ENCODE measurements at regions not wholly inside any gene's neighbourhood (a gene's known extent, or its start where the extent isn't known, plus 50 kb on each side); places are given as distances from the start of the nearest gene placed in this dataset.

DNA sequence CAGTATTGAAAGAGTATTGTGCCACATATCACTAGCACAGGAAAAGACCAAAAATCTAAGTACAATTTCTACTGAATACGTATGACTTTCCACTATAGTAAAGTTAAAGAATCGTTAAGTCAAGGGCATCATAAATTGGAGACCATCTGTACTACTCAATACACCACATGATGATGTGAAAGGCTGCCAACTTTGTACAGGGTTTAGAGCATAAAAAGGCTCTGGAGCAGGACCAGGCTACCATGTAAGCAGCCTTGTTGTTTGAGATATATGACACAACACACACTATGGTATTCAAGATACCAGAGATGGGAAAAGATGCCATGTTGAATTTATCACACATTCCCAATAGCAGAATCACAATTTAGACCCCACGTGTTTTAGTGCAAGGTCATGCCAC, 294.9 kb upstream of the TRPC5 start:
- FAIRE-seq (no peak), DNase-seq (ENCODE audit: insufficient read length, low spot score) (no peak)
- no peak for TF ChIP-seq CTCF (IDR thresholded peaks at IDR 0.05; ENCODE audit: insufficient read depth, missing control alignments)

DNA sequence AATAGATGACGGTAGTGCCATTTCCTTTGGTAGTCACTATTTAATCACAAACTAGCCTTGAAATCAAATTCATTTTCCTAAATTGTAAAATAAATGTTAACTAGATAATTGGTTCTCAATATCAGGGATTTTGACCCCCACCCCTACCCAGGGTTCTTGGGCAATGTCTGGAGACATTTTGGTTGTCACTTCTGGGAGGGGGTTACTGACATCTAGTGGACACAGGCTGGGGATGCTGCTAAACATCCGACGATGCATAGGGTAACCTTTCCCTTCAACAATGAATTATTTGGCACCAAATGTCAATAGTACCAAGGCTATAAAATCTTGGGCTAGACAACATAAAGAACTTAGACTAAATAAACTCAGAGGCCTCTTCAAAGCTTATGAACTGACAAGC, 285.8 kb upstream of the TRPC5 start:
- peak; percentile 38 for TF ChIP-seq CTCF (IDR thresholded peaks at IDR 0.05; ENCODE audit: insufficient read depth, missing control alignments)
- DNase-seq (ENCODE audit: insufficient read length, low spot score) (no peak), FAIRE-seq (no peak)

DNA sequence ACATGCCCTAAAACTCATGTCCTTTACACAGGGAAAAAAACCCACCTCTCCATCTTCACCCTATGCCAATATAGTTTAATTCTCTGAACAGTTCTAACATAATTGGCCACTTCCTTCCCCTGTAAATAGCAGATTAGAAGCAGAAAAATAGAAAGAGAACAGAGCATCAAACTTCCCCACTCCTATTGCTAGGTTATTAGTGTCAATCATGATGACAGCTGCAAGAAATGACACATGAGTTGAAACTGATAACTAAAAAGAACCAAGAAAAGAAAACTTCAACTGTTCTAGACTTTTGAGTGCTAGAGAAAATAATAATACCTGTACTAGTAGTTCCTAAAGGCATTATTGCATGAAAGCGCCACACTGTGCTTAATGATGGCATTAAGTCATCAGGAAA, 284.5 kb upstream of the TRPC5 start:
- FAIRE-seq (no peak), DNase-seq (ENCODE audit: insufficient read length, low spot score) (no peak)
- no peak for TF ChIP-seq CTCF (IDR thresholded peaks at IDR 0.05; ENCODE audit: insufficient read depth, missing control alignments)

DNA sequence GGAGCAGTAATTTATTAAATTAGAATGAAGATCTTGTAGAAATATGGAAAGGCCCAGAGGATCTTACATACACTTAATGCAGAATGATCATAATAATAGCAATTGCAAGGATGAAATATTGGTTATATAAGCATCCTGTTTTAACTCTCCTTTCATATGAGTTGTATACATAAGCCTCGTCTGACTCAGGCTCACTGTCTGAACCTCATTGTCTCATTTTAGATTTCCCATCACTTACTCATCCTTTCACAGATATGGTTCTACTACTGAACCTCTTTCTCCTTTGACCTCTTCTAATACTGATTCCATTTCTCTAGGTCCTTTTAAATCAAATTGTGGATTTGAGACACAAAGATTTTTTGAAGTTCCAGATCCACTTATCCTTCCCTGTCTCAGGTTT, 277.3 kb upstream of the TRPC5 start:
- no peak for TF ChIP-seq CTCF (IDR thresholded peaks at IDR 0.05; ENCODE audit: insufficient read depth, missing control alignments)
- FAIRE-seq (no peak), DNase-seq (ENCODE audit: insufficient read length, low spot score) (no peak)

- FAIRE-seq: no peak
- no peak for DNase-seq (ENCODE audit: insufficient read length, low spot score)
- TF ChIP-seq CTCF (IDR thresholded peaks at IDR 0.05; ENCODE audit: insufficient read depth, missing control alignments): no peak
Observed at GRCh38 chrX:112355931-112356330, 273.4 kb upstream of the TRPC5 start.

DNA sequence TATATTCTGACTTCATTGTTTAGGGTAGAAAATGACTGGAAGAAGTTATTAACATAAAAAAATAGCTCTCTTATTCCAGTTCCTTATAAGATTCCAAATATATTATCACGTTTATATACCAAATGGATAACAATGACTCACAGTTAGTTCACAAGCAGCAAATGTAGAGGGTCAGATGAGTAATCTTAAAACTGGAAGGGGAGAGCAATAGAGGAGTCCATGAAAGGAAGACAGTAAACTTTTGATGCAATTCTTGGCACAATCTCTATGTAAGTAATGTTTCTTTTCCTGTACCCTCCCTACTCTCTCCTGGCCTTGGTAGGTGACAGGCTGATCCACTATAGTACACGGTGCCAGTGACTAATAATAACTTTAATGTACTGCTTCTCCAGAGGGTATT, 259.0 kb upstream of the TRPC5 start:
- DNase-seq (ENCODE audit: insufficient read length, low spot score): no peak

DNA sequence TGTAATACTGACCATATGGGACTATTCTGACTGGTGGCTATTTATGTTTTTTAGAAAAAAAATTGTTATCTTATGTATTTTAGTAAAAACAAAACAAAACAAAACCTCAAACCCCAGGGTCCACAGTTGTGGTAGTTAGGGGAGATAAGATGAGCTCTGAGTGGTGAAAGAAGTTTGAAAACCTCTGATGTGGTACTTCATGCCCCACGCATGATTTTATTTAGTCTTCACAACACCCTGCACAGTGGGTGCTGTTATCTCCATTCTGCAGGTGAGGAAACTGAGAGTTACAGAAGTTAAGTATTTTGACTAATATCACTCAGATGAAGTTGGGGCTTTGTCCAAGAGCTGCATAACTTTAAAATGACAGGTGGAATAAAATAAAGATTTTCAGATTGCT, 230.6 kb upstream of the TRPC5 start:
- FAIRE-seq (no peak), DNase-seq (ENCODE audit: insufficient read length, low spot score) (no peak)
- TF ChIP-seq CTCF (IDR thresholded peaks at IDR 0.05; ENCODE audit: insufficient read depth, missing control alignments): no peak

More for the DNA sequence above, 259.0 kb upstream of the TRPC5 start:
- no peak for TF ChIP-seq CTCF (IDR thresholded peaks at IDR 0.05; ENCODE audit: insufficient read depth, missing control alignments)
- no peak for FAIRE-seq

Data from D721Med (cell line).